Heart right ventricle (tissue), 16 donors: ENCODE measurements at regions not wholly inside any gene's neighbourhood (a gene's known extent, or its start where the extent isn't known, plus 50 kb on each side); places are given as distances from the start of the nearest gene placed in this dataset.

Experiments used
- ATAC-seq, 8 donors: fragments of 200-7000 bp; cut with Tn5 transposase; one replicate each; pipeline ENCODE4 v1.9.1; 2020; ENCODE audit warnings: mild to moderate bottlenecking in 8 of 8, moderate library complexity in 8 of 8, moderate number of reproducible peaks in 1 of 8
- DNase-seq, 2 donors: peaks; one replicate each; pipeline ENCODE4 v3.0.0-alpha.2; 2020
- H3K27ac ChIP-seq, 10 donors: fragments of 200-600 bp; sonication (generic) in 2 of 10; one replicate each; pipeline versions ENCODE4 v1.5.0 to v1.8.0; 2020 to 2022; ENCODE audit warnings: mild to moderate bottlenecking in 3 of 10
- H3K27me3 ChIP-seq, 7 donors: fragments of 200-600 bp; one replicate each; pipeline ENCODE4 v1.8.0; 2021 to 2022; ENCODE audit warnings: mild to moderate bottlenecking in 2 of 7
- H3K36me3 ChIP-seq, 9 donors: fragments of 200-600 bp; sonication (generic) in 1 of 9; one replicate each; pipeline versions ENCODE4 v1.5.0 to v1.8.0; 2020 to 2022; ENCODE audit warnings: mild to moderate bottlenecking in 2 of 9
- H3K4me1 ChIP-seq, 9 donors: fragments of 200-600 bp; sonication (generic) in 1 of 9; one replicate each; pipeline versions ENCODE4 v1.5.0 to v1.8.0; 2020 to 2022; ENCODE audit warnings: mild to moderate bottlenecking in 4 of 9
- H3K4me3 ChIP-seq, 10 donors: fragments of 200-600 bp; sonication (generic) in 2 of 10; one replicate each; pipeline versions ENCODE4 v1.5.0 to v1.8.0; 2020 to 2022; ENCODE audit warnings: mild to moderate bottlenecking in 7 of 10, moderate library complexity in 2 of 10
- H3K9me3 ChIP-seq, 11 donors: fragments of 200-600 bp in 10 of 11; sonication (generic) in 2 of 11; one replicate each; pipeline versions ENCODE4 v1.5.0 to v1.8.0; 2013 to 2022; ENCODE audit warnings: mild to moderate bottlenecking in 2 of 11, control low read depth in 1 of 11, moderate library complexity in 1 of 11
- CTCF ChIP-seq, 9 donors: fragments of 200-600 bp; sonication (generic) in 2 of 9; IDR thresholded peaks; one replicate each; pipeline versions ENCODE4 v1.5.0 to v1.8.0; 2021 to 2022; ENCODE audit warnings: antibody characterized with exemption in 9 of 9, mild to moderate bottlenecking in 5 of 9, moderate library complexity in 1 of 9
- WGBS, 2 donors: extraction: QIAGEN DNeasy Blood & Tissue Kit; methylation state at CpG; one replicate each; pipeline ENCODE4 v1.1.7; 2013; ENCODE audit warnings: inconsistent platforms in 1 of 2; 5-methylcytosine and 5-hydroxymethylcytosine counted together
- intact Hi-C, 10 donors: fragments of 100-400 bp; cut with DNase I; formaldehyde crosslinking; loops; one replicate each; pipeline versions ENCODE4 v1.11.1 to v1.14.2; 2022
- donor health status: Arrhythmogenic right ventricular cardiomyopathy.
- donor health status: ischemic (EF 13 %, LVEDD 7.1; RV severe dilation, severe dysfunction).
- donor health status: healthy with polysubstance abuse.
- donor health status: DM: no; HTN: yes; CAD: no.
- donor health status: DM: no; HTN: no; CAD: no.
- donor health status: ischemic (EF 25% LVEDD 6.9; RV normal size, moderate dysfunction).
- donor health status: ischemic (EF 25% LVEDD 5.7; RV mildly dilated, moderate dysfunction).
- donor health status: healthy.
- donor health status: DM: yes; HTN: yes; CAD: no.
- donor health status: Ischemic cardiomyopathy.
- donor health status: ischemic (EF 35%, LVEDD 5.7; RV mildly dilated, moderate dysfunction).
- donor health status: nonischemic (EF 11% LVEDD 7.7; RV severe dilation, severe dysfunction).
- donor health status: DM: yes; HTN: yes; CAD: no.
- donor health status: PGD.
- donor health status: ischemic (EF 29% LVEDD 5.4; RV normal size, mild dysfunction).
- donor health status: nonischemic (EF 23%, LVEDD 6.1; RV moderate dilation, normal function).

- no peak for DNase-seq
- Histone ChIP-seq H3K27ac (no peak overlapping the region), H3K4me1 (no peaks in the 10 kb centered on the region), H3K36me3 (no peaks in the 10 kb centered on the region), H3K27me3 (peaks cover 0 to 92% (median 76%) of the 10 kb centered on the region in 7 donors), H3K9me3 (no peaks in the 10 kb centered on the region), H3K4me3 (no peak overlapping the region)
- ATAC-seq, result no peak
- WGBS, 2 donors, result 60 to 63% methylated on average over 6 of the region's 6 CpGs
- intact Hi-C loops, result no loop called here
- TF ChIP-seq CTCF (IDR thresholded peaks at IDR 0.05), result no peak
These were observed 86.0 kb downstream of the UBIAD1 start for GRCh38 chr1:11358984-11359383.

GRCh38 chr1:11362547-11363021 is 89.6 kb downstream of the UBIAD1 start:
- Histone ChIP-seq H3K27ac (no peak overlapping the region), H3K27me3 (peaks cover 0 to 60% (median 46%) of the 10 kb centered on the region in 7 donors), H3K36me3 (no peaks in the 10 kb centered on the region), H3K4me1 (no peaks in the 10 kb centered on the region), H3K4me3 (no peak overlapping the region), H3K9me3 (no peaks in the 10 kb centered on the region)
- ATAC-seq (no peak), DNase-seq (no peak)
- 40 to 42% methylated on average over 16 of the region's 16 CpGs for WGBS, 2 donors
- intact Hi-C loops, result no loop called here
- TF ChIP-seq CTCF (IDR thresholded peaks at IDR 0.05), result no peak

- Histone ChIP-seq H3K9me3 (no peaks in the 10 kb centered on the region), H3K4me3 (no peak overlapping the region), H3K4me1 (no peaks in the 10 kb centered on the region), H3K27me3 (peaks cover 0 to 57% (median 30%) of the 10 kb centered on the region in 7 donors), H3K27ac (no peak overlapping the region), H3K36me3 (no peaks in the 10 kb centered on the region)
- ATAC-seq, result no peak
- WGBS, 2 donors, result 70 to 71% methylated on average over 7 of the region's 7 CpGs
- DNase-seq, result no peak
- TF ChIP-seq CTCF (IDR thresholded peaks at IDR 0.05), result peak in 1 of 9 donors; percentile 31
- intact Hi-C loops, result no loop called here
These were observed 91.2 kb downstream of the UBIAD1 start for GRCh38 chr1:11364170-11364569.

- WGBS, 2 donors, result 75 to 80% methylated on average over 9 of the region's 9 CpGs
- Histone ChIP-seq H3K36me3 (no peaks in the 10 kb centered on the region), H3K27ac (no peak overlapping the region), H3K4me3 (no peak overlapping the region), H3K4me1 (no peaks in the 10 kb centered on the region), H3K27me3 (peaks cover 0 to 55% (median 28%) of the 10 kb centered on the region in 7 donors), H3K9me3 (no peaks in the 10 kb centered on the region)
- intact Hi-C loops, result no loop called here
- no peak for TF ChIP-seq CTCF (IDR thresholded peaks at IDR 0.05)
- ATAC-seq (no peak), DNase-seq (no peak)
These were observed 92.9 kb downstream of the UBIAD1 start for GRCh38 chr1:11365744-11366387.
